Panc1 (cell line): ENCODE measurements at regions not wholly inside any gene's neighbourhood (a gene's known extent, or its start where the extent isn't known, plus 50 kb on each side); places are given as distances from the start of the nearest gene placed in this dataset.

ENCODE experiments used
- CTCF ChIP-seq: fragments of 450-650 bp; IDR thresholded peaks from 2 replicates; pipeline ENCODE4 v1.5.1; 2017; ENCODE audit warnings: mild to moderate bottlenecking
- POLR2AphosphoS5 ChIP-seq: IDR thresholded peaks from 2 replicates; pipeline ENCODE4 v1.6.1; 2012; ENCODE audit warnings: mild to moderate bottlenecking, low read depth, low read length, moderate library complexity

GRCh38 chr10:83953589-83953988 lies 185.7 kb upstream of the GHITM start:
- TF ChIP-seq POLR2AphosphoS5 (no peak), CTCF (no peak)
